ENCODE measurements at regions not wholly inside any gene's neighbourhood (a gene's known extent, or its start where the extent isn't known, plus 50 kb on each side); places are given as distances from the start of the nearest gene placed in this dataset.

GRCh38 chr2:234673961-234674759 lies 177.3 kb upstream of the ARL4C start:
- no peak for DNase-seq
- H3K79me2 ChIP-seq (ENCODE audit: insufficient read depth, low read length), result no peaks in the 10 kb centered on the region
- peaks cover 3% of the 10 kb centered on the region for H3K27me3 ChIP-seq (ENCODE audit: insufficient read depth, low read length, poor library complexity)
- H2AFZ ChIP-seq (ENCODE audit: low read depth, low read length), result no peak overlapping the region
- H3K9ac ChIP-seq (ENCODE audit: low read depth, low read length), result no peak overlapping the region
- TF ChIP-seq EZH2 (IDR thresholded peaks at IDR 0.05; ENCODE audit: borderline replicate concordance, low read depth, low read length, severe bottlenecking) (no peak), CTCF (IDR thresholded peaks at IDR 0.05; ENCODE audit: borderline replicate concordance, extremely low read depth, low read length, poor library complexity, severe bottlenecking) (no peak)
- H4K20me1 ChIP-seq (ENCODE audit: insufficient read depth, low read length), result no peaks in the 10 kb centered on the region
- no peak overlapping the region for H3K4me2 ChIP-seq (ENCODE audit: insufficient read depth, low read length)
- no peak overlapping the region for H3K4me3 ChIP-seq (ENCODE audit: low read depth in 1 of 2, low read length in 2 of 2)
- no peak for ATAC-seq (ENCODE audit: insufficient read depth, low read depth)
- no peaks in the 10 kb centered on the region for H3K4me1 ChIP-seq (ENCODE audit: insufficient read depth, low read length)
- no peak overlapping the region for H3K27ac ChIP-seq (ENCODE audit: low read length)
- H3K9me3 ChIP-seq (ENCODE audit: insufficient read depth, low read length, severe bottlenecking), result no peaks in the 10 kb centered on the region
- H3K36me3 ChIP-seq (ENCODE audit: insufficient read depth, low read length), result no peaks in the 10 kb centered on the region

DNA sequence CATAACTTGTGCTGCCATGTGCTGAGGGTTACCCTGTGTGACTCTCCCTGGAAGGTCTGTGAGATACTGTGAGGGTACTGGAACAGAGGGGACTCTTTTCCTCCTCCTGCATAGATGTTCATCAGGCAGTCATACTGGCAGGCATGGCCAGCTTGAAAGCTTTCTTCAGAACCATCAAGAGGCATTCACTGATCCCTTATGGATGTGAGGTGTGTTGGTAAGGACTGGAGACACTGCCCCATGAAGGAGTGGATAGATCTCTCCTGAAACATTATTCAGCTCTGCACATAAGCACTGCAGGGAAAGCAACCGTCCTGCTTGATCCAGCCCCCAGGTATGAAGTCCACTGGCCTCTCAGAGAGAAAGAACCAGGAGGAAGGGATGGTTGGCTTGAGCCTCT lies 176.6 kb upstream of the ARL4C start:
- Histone ChIP-seq H3K9ac (ENCODE audit: low read depth, low read length) (no peak overlapping the region), H2AFZ (ENCODE audit: low read depth, low read length) (no peak overlapping the region), H3K9me3 (ENCODE audit: insufficient read depth, low read length, severe bottlenecking) (no peaks in the 10 kb centered on the region), H3K4me3 (ENCODE audit: low read depth in 1 of 2, low read length in 2 of 2) (no peak overlapping the region), H3K36me3 (ENCODE audit: insufficient read depth, low read length) (no peaks in the 10 kb centered on the region), H3K79me2 (ENCODE audit: insufficient read depth, low read length) (no peaks in the 10 kb centered on the region), H3K27me3 (ENCODE audit: insufficient read depth, low read length, poor library complexity) (no peaks in the 10 kb centered on the region), H3K27ac (ENCODE audit: low read length) (no peak overlapping the region), H3K4me1 (ENCODE audit: insufficient read depth, low read length) (no peaks in the 10 kb centered on the region), H3K4me2 (ENCODE audit: insufficient read depth, low read length) (no peak overlapping the region), H4K20me1 (ENCODE audit: insufficient read depth, low read length) (no peaks in the 10 kb centered on the region)
- ATAC-seq (ENCODE audit: insufficient read depth, low read depth) (no peak), DNase-seq (no peak)
- no peak for TF ChIP-seq CTCF (IDR thresholded peaks at IDR 0.05; ENCODE audit: borderline replicate concordance, extremely low read depth, low read length, poor library complexity, severe bottlenecking)
- TF ChIP-seq EZH2 (IDR thresholded peaks at IDR 0.05; ENCODE audit: borderline replicate concordance, low read depth, low read length, severe bottlenecking), result no peak

DNA sequence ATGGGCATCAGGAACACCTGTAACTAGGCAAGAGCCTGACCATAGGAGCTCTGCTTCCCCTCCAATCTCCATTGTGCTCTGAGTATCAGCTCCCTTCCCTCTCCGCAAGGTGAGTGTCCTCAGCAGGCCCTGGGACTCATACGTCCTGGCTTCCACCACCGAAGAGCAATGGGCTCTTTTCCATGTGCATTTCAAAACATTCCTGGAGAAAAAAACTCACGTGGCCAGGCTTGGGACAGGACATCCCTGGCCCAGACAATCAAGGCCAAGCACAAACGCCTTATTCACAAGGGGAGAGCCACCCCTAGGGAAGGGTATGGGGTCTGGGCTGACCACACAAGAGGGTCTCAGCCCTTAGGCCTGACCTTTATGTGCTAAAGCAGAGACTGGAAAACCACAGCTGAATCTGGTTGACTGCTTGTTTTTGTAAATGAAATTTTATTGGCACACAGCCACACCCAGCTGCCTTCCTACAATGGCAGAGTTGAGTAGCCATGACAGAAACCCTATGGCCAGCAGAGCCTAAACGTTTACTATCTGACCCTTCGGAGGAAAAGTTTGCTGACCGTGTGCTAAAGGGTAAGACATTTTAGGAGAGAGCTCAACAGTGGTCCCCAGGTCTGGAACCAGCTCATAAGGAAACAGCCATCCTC lies 175.7 kb upstream of the ARL4C start:
- Histone ChIP-seq H3K9me3 (ENCODE audit: insufficient read depth, low read length, severe bottlenecking) (no peaks in the 10 kb centered on the region), H3K27me3 (ENCODE audit: insufficient read depth, low read length, poor library complexity) (peaks cover 3% of the 10 kb centered on the region), H4K20me1 (ENCODE audit: insufficient read depth, low read length) (no peaks in the 10 kb centered on the region), H3K4me3 (ENCODE audit: low read depth in 1 of 2, low read length in 2 of 2) (no peak overlapping the region), H3K27ac (ENCODE audit: low read length) (no peak overlapping the region), H3K9ac (ENCODE audit: low read depth, low read length) (no peak overlapping the region), H3K36me3 (ENCODE audit: insufficient read depth, low read length) (no peaks in the 10 kb centered on the region), H3K4me1 (ENCODE audit: insufficient read depth, low read length) (no peaks in the 10 kb centered on the region), H3K4me2 (ENCODE audit: insufficient read depth, low read length) (no peak overlapping the region), H2AFZ (ENCODE audit: low read depth, low read length) (no peak overlapping the region), H3K79me2 (ENCODE audit: insufficient read depth, low read length) (no peaks in the 10 kb centered on the region)
- DNase-seq (no peak), ATAC-seq (ENCODE audit: insufficient read depth, low read depth) (no peak)
- no peak for TF ChIP-seq EZH2 (IDR thresholded peaks at IDR 0.05; ENCODE audit: borderline replicate concordance, low read depth, low read length, severe bottlenecking)
- no peak for TF ChIP-seq CTCF (IDR thresholded peaks at IDR 0.05; ENCODE audit: borderline replicate concordance, extremely low read depth, low read length, poor library complexity, severe bottlenecking)

All from DND-41 (cell line).